ENCODE measurements at regions not wholly inside any gene's neighbourhood (a gene's known extent, or its start where the extent isn't known, plus 50 kb on each side); places are given as distances from the start of the nearest gene placed in this dataset.

DNA sequence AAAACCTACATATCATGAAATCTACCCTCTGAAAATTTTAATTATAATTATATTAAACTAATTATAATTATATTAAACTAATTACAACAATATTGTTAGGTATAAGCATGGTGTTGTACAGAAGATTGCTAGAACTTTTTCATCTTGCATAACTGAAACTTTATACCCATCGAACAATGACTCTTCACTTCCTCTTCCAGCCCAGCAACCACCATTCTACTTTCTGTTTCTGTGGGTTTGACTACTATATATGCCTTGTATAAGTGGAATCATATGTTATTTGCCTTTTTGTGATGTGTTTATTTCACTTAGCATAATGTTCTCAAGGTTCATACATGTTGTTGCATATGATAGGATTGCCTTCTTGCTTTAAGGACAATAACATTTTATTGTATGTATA, 274.2 kb upstream of the CCNH start:
- no peaks in the 10 kb centered on the region for H3K36me3 ChIP-seq

GRCh38 chr5:87686018-87686417, 273.3 kb upstream of the CCNH start:
- Histone ChIP-seq H3K9me3 (peaks cover 3 to 4% of the 10 kb centered on the region in 2 donors), H3K36me3 (no peaks in the 10 kb centered on the region), H3K27me3 (no peaks in the 10 kb centered on the region), H3K27ac (no peak overlapping the region), H3K4me3 (no peak overlapping the region), H3K4me1 (no peaks in the 10 kb centered on the region)
- no peak for DNase-seq (ENCODE audit: low spot score in 2 of 2)
- TF ChIP-seq CTCF (IDR thresholded peaks at IDR 0.05): no peak
- intact Hi-C loops (cut with DNase I): no loop called here

More for the DNA sequence above, 274.2 kb upstream of the CCNH start:
- H3K4me3 ChIP-seq: no peak overlapping the region
- no peak for DNase-seq (ENCODE audit: low spot score in 2 of 2)
- no peaks in the 10 kb centered on the region for H3K4me1 ChIP-seq
- intact Hi-C loops (cut with DNase I): no loop called here
- no peak for TF ChIP-seq CTCF (IDR thresholded peaks at IDR 0.05)
- H3K27me3 ChIP-seq: no peaks in the 10 kb centered on the region
- peaks cover 3 to 4% of the 10 kb centered on the region in 2 donors for H3K9me3 ChIP-seq
- H3K27ac ChIP-seq: no peak overlapping the region

DNA sequence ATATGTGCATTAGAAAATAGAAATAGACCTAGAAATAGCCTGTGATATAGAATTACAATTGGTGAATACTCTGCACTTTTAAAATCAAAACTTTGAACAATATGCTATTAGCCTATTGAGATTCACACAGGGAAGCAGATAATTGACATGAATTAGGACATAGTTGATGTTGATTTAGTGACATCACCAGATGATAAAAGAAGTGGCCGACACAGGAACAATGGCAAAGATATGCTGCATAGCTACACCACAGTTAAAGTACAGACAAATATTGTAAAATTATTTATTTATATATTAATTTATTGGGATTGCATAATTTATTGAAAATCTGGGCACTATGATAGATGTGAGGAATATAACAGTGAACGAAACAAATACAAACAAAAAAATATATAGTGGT, 261.5 kb upstream of the CCNH start:
- no peak overlapping the region for H3K4me3 ChIP-seq
- TF ChIP-seq CTCF (IDR thresholded peaks at IDR 0.05): no peak
- no peak overlapping the region for H3K27ac ChIP-seq
- intact Hi-C loops (cut with DNase I): no loop called here
- no peaks in the 10 kb centered on the region for H3K4me1 ChIP-seq
- no peaks in the 10 kb centered on the region for H3K36me3 ChIP-seq
- no peaks in the 10 kb centered on the region for H3K27me3 ChIP-seq
- no peak for DNase-seq (ENCODE audit: low spot score in 2 of 2)
- H3K9me3 ChIP-seq: no peaks in the 10 kb centered on the region

- Histone ChIP-seq H3K4me1 (no peaks in the 10 kb centered on the region), H3K4me3 (no peak overlapping the region), H3K27me3 (no peaks in the 10 kb centered on the region), H3K9me3 (no peaks in the 10 kb centered on the region), H3K36me3 (no peaks in the 10 kb centered on the region), H3K27ac (no peak overlapping the region)
- DNase-seq (ENCODE audit: low spot score in 2 of 2): no peak
- intact Hi-C loops (cut with DNase I): no loop called here
- TF ChIP-seq CTCF (IDR thresholded peaks at IDR 0.05): no peak
These were observed 258.4 kb upstream of the CCNH start for GRCh38 chr5:87671146-87671545.

DNA sequence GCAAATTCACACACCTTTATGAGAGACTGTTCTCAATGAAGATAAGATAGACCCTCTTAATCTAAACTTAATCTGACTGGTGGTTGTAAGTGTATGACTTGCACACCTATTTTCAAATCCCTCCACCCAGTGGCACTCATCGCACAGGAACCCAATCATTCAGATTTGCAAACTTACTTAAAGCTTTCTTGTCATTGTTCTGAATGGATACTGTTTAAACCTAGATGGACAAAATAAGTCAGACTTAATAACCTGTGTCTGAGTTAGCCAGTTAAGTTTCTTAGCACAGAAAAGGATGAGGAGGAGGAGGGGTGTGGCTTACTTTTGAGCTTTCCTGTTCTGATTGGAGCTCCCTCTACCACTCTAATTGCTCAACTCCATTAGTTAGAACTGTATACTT, 252.4 kb upstream of the CCNH start:
- Histone ChIP-seq H3K36me3 (no peaks in the 10 kb centered on the region), H3K27me3 (no peaks in the 10 kb centered on the region), H3K9me3 (no peaks in the 10 kb centered on the region), H3K27ac (no peak overlapping the region), H3K4me3 (no peak overlapping the region), H3K4me1 (no peaks in the 10 kb centered on the region)
- no peak for TF ChIP-seq CTCF (IDR thresholded peaks at IDR 0.05)
- no peak for DNase-seq (ENCODE audit: low spot score in 2 of 2)
- intact Hi-C loops (cut with DNase I): no loop called here

Data from ascending aorta (tissue), 2 donors.